HepG2 (cell line): ENCODE measurements at regions not wholly inside any gene's neighbourhood (a gene's known extent, or its start where the extent isn't known, plus 50 kb on each side); places are given as distances from the start of the nearest gene placed in this dataset.

Source experiments
- ATAC-seq: fragments of 200-7000 bp; cut with Tn5 transposase; 3 replicates; pipeline ENCODE4 v1.9.1; 2020; ENCODE audit warnings: mild to moderate bottlenecking, moderate library complexity
- BruUV-seq: library from RNA; stranded (reverse); fragments of 400-500 nt; replicated peaks from 2 replicates; lab custom pipeline; 2021; lab: Mats Ljungman, UMichigan
- CTCF ChIA-PET: fragments of 300-600 bp; formaldehyde crosslinking; extraction: SDS; loops from one replicate; lab custom pipeline; 2021; ENCODE audit warnings: low total read pairs, inconsistent platforms, low intra/inter-chr PET ratio; lab: Yijun Ruan, JAX
- POLR2A ChIA-PET: fragments of 350-600 bp; sonication (Branson Sonifier 250); formaldehyde crosslinking; loops from one replicate; lab custom pipeline; 2020; ENCODE audit warnings: antibody characterized with exemption, inconsistent platforms; lab: Yijun Ruan, JAX
- DNase-seq: peaks from one replicate; pipeline ENCODE4 v3.0.0-alpha.2; 2015; ENCODE audit warnings: low spot score
- FAIRE-seq: peaks from 3 replicates; lab custom pipeline; 2011; peaks lifted over from hg19 to GRCh38; lab: Jason Lieb, UNC
- H2AFZ ChIP-seq: one replicate; pipeline ENCODE4 v1.6.1; 2011; ENCODE audit warnings: low read length, inconsistent platforms
- H3K27ac ChIP-seq: fragments of 300-600 bp; 3 replicates; pipeline ENCODE4 v1.8.0; 2011; ENCODE audit warnings: mixed run types, mild to moderate bottlenecking, mixed read lengths, low read length, inconsistent platforms; ENCODE audit not compliant: insufficient read depth; ENCODE audit errors: extremely low read length
- H3K27me3 ChIP-seq, 2 experiments: fragments of 200-600 bp in 1 of 2; 2 replicates in 1 of 2; 3 replicates in 1 of 2; pipeline versions ENCODE4 v1.6.0 to v1.8.0; 2011; ENCODE audit warnings: low read length in 2 of 2, mild to moderate bottlenecking in 2 of 2, moderate library complexity in 2 of 2, inconsistent platforms in 1 of 2; ENCODE audit not compliant: insufficient read depth in 2 of 2, control insufficient read depth in 1 of 2
- H3K36me3 ChIP-seq, 2 experiments: fragments of 200-600 bp in 1 of 2; replicated peaks in 1 of 2; 2 replicates in 1 of 2; 3 replicates in 1 of 2; pipeline versions ENCODE4 v1.5.1 to v1.8.0; 2011; ENCODE audit warnings: low read length in 2 of 2, inconsistent platforms in 1 of 2; ENCODE audit not compliant: insufficient read depth in 2 of 2, control insufficient read depth in 1 of 2
- H3K4me1 ChIP-seq: 2 replicates; pipeline ENCODE4 v1.5.1; 2012; ENCODE audit warnings: low read length, inconsistent platforms; ENCODE audit not compliant: insufficient read depth
- H3K4me2 ChIP-seq: 2 replicates; pipeline ENCODE4 v1.6.0; 2011; ENCODE audit warnings: low read depth, low read length, inconsistent platforms
- H3K4me3 ChIP-seq, 3 experiments: fragments of 200-600 bp in 1 of 3; sonication (generic), shearing (Covaris generic) in 1 of 3; replicated peaks in 1 of 3; 2 replicates each; pipeline ENCODE4 v1.5.1; 2011 to 2016; ENCODE audit warnings: low read length in 3 of 3, inconsistent platforms in 2 of 3, low read depth in 2 of 3, mild to moderate bottlenecking in 2 of 3, control low read depth in 1 of 3, mixed read lengths in 1 of 3; ENCODE audit not compliant: insufficient read depth in 1 of 3
- H3K79me2 ChIP-seq: one replicate; pipeline ENCODE4 v1.6.1; 2011; ENCODE audit warnings: low read length, inconsistent platforms; ENCODE audit not compliant: insufficient read depth
- H3K9ac ChIP-seq: 2 replicates; pipeline ENCODE4 v1.6.0; 2011; ENCODE audit warnings: mild to moderate bottlenecking, low read depth, low read length, inconsistent platforms; ENCODE audit not compliant: insufficient read depth
- H3K9me3 ChIP-seq: 2 replicates; pipeline ENCODE4 v1.5.1; 2012; ENCODE audit warnings: mild to moderate bottlenecking, low read length
- H4K20me1 ChIP-seq: 2 replicates; pipeline ENCODE4 v1.6.0; 2011; ENCODE audit warnings: inconsistent platforms, mild to moderate bottlenecking, low read length, moderate library complexity; ENCODE audit not compliant: insufficient read depth
- ASH2L ChIP-seq: fragments of 300-600, 200-600 bp; sonication (generic); IDR thresholded peaks from 2 replicates; pipeline ENCODE4 v1.7.0; 2017; ENCODE audit warnings: low read depth, mild to moderate bottlenecking, moderate library complexity, mixed read lengths, low read length; ENCODE audit not compliant: insufficient read length
- CAMTA2 ChIP-seq: sonication (generic); formaldehyde crosslinking; IDR thresholded peaks from 2 replicates; pipeline ENCODE4 v1.4.0; 2020; ENCODE audit warnings: mild to moderate bottlenecking, missing genetic modification reagents, borderline replicate concordance
- CBX5 ChIP-seq: sonication (generic); formaldehyde crosslinking; IDR thresholded peaks from 2 replicates; pipeline ENCODE4 v1.4.0; 2020; ENCODE audit warnings: missing genetic modification reagents, borderline replicate concordance
- CC2D1A ChIP-seq: sonication (generic); formaldehyde crosslinking; IDR thresholded peaks from 2 replicates; pipeline ENCODE4 v1.8.1; 2023; ENCODE audit warnings: mild to moderate bottlenecking, missing genetic modification reagents
- CCAR2 ChIP-seq: fragments of 200-400 bp; formaldehyde crosslinking; optimal IDR thresholded peaks from 2 replicates; pipeline ENCODE3; 2018; ENCODE audit warnings: low read depth, mild to moderate bottlenecking, low read length, moderate library complexity
- TBP ChIP-seq: sonication (generic); formaldehyde crosslinking; IDR thresholded peaks from 2 replicates; pipeline ENCODE4 v1.5.0; 2020; ENCODE audit warnings: missing genetic modification reagents
- ZNF101 ChIP-seq: sonication (generic); formaldehyde crosslinking; IDR thresholded peaks from 2 replicates; pipeline ENCODE4 v1.4.0; 2020; ENCODE audit warnings: mild to moderate bottlenecking, low read depth, missing genetic modification reagents, borderline replicate concordance
- ZNF713 ChIP-seq: sonication (generic); formaldehyde crosslinking; IDR thresholded peaks from 2 replicates; pipeline ENCODE4 v1.4.0; 2020; ENCODE audit warnings: mild to moderate bottlenecking, missing genetic modification reagents
- in situ Hi-C: cut with HindIII; loops from 2 replicates; pipeline ENCODE4 v1.10.0; 2017; ENCODE audit warnings: low pct_unique_long_range_greater_than_20kb; ENCODE audit not compliant: extremely low pct_ligation_motif_present
- intact Hi-C: fragments of 100-400 bp; cut with micrococcal nuclease; formaldehyde crosslinking; loops from one replicate; pipeline ENCODE4 v1.10.0; 2022; ENCODE audit not compliant: unreplicated experiment
- TF ChIP-seq, protein P1 (sequence below): sonication (generic); formaldehyde crosslinking; IDR thresholded peaks from 2 replicates; pipeline ENCODE4 v1.5.0; 2020; ENCODE audit warnings: mild to moderate bottlenecking, missing genetic modification reagents
- TF ChIP-seq, protein P2 (sequence below): sonication (generic); formaldehyde crosslinking; IDR thresholded peaks from 2 replicates; pipeline ENCODE4 v1.8.1; 2023; ENCODE audit warnings: mild to moderate bottlenecking, missing genetic modification reagents

- Histone ChIP-seq H3K4me2 (no peak overlapping the region), H4K20me1 (no peaks in the 10 kb centered on the region), H3K27ac (no peak overlapping the region), H3K79me2 (no peaks in the 10 kb centered on the region), H2AFZ (no peak overlapping the region), H3K9ac (no peak overlapping the region), H3K9me3 (peaks cover 6% of the 10 kb centered on the region), H3K36me3 (no peaks in the 10 kb centered on the region), H3K27me3 (peaks cover 0 to 2% of the 10 kb centered on the region in 2 experiments; a peak in 3 of 5 replicates), H3K4me3 (no peak overlapping the region), H3K4me1 (peaks cover 13% of the 10 kb centered on the region)
- ATAC-seq: no peak
- no peak for DNase-seq
- ChIA-PET POLR2A (no interaction called here), CTCF (no interaction called here)
- in situ Hi-C loops (no loop called here), intact Hi-C loops (no loop called here)
- TF ChIP-seq CAMTA2 (CRISPR knock-in tag) (no peak), TBP (CRISPR knock-in tag) (no peak), CCAR2 (no peak), CC2D1A (CRISPR knock-in tag) (no peak), CBX5 (CRISPR knock-in tag) (no peak), ZNF101 (no peak), ZNF713 (CRISPR knock-in tag) (no peak), ASH2L (no peak)
- TF ChIP-seq, protein P1, sequence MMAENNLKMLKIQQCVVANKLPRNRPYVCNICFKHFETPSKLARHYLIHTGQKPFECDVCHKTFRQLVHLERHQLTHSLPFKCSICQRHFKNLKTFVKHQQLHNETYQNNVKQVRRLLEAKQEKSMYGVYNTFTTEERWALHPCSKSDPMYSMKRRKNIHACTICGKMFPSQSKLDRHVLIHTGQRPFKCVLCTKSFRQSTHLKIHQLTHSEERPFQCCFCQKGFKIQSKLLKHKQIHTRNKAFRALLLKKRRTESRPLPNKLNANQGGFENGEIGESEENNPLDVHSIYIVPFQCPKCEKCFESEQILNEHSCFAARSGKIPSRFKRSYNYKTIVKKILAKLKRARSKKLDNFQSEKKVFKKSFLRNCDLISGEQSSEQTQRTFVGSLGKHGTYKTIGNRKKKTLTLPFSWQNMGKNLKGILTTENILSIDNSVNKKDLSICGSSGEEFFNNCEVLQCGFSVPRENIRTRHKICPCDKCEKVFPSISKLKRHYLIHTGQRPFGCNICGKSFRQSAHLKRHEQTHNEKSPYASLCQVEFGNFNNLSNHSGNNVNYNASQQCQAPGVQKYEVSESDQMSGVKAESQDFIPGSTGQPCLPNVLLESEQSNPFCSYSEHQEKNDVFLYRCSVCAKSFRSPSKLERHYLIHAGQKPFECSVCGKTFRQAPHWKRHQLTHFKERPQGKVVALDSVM: no peak
- TF ChIP-seq, protein P2, sequence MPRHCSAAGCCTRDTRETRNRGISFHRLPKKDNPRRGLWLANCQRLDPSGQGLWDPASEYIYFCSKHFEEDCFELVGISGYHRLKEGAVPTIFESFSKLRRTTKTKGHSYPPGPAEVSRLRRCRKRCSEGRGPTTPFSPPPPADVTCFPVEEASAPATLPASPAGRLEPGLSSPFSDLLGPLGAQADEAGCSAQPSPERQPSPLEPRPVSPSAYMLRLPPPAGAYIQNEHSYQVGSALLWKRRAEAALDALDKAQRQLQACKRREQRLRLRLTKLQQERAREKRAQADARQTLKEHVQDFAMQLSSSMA (CRISPR knock-in tag): no peak
- no TSS peak for BruUV-seq
- no peak for FAIRE-seq
Measured at GRCh38 chr17:72199256-72199655, 78.4 kb downstream of the SOX9 start.
